ENCODE measurements at regions not wholly inside any gene's neighbourhood (a gene's known extent, or its start where the extent isn't known, plus 50 kb on each side); places are given as distances from the start of the nearest gene placed in this dataset.
"Not testable (repeated sequence)": the region's sequence is repeated elsewhere in the genome, so short reads cannot be mapped to it uniquely, and the experiment has no call there.

GRCh38 chr21:9836547-9836946 is 684.8 kb upstream of the TPTE start:
- DNase-seq (ENCODE audit: low spot score), result not testable (repeated sequence)

DNA sequence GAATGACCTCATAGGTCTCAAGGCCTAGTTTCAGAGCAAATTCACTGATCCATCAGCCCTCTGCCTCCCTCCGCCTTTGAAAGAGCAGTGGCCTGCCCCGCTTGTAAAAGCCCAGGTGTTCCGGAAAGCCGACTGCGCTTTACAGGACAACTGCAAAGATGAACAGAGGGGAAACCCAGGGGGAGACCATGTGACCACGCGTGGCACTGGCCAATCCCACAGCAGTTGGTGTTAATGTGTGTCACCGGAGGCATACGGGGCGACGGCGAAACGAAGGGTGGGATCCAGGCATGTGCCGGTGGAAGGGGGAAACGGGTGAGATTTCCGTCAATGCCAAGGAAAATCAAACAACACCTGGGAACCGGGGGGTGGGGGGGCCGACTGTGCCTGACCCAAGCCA is 684.4 kb upstream of the TPTE start:
- DNase-seq (ENCODE audit: low spot score), result not testable (repeated sequence)

DNA sequence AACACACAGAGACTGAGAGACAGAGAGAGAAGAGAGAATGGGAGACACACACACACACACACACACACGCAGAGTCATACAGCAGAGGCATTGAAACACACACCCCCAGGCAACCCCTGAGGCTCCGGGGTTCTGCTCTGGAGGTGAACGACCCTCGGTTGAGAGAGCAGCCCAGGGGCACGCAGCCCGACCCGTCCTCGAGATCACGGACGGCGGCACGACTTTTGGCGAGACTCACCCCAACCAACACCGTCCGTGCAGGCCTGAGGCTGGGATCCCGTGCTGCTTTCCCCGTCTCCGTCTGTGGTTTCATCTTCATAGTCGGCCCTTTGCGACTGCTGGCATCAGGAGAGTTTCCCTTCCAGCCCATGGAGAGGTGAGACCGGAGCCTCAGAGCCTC is 683.9 kb upstream of the TPTE start:
- not testable (repeated sequence) for DNase-seq (ENCODE audit: low spot score)

DNA sequence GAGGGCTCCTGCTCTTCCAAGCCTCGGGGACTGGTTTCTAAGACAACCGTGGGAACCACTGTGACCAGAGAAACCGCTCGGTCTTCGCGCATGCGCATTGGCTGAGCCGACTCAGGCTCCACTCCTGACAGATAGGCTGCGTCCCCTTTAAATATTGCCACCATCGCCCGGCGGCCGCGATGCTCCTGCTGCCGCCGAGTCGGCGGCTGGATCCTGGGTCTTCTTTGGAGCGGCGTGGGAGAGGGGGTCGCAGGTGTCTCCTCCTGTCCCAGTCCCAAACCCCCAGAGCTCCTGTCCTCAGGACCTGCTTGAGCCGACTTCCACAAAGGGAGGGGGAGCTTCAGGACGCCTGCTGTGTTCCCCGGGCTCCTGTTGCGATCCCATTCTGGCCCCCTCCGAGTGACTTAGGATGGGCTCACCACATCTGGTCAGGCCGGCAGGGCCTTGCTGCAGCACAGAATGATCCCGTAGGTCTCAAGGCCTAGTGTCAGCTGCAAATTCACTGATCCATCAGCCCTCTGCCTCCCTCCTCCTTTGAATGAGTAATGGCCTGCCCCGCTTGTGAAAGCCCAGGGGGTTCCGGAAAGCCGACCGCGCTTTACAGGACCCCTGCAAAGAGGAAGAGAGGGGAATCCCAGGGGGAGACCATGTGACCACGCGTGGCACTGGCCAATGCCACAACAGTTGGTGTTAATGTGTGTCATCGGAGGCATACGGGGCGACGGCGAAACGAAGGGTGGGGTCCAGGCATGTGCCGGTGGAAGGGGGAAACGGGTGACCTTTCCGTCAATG is 683.2 kb upstream of the TPTE start:
- DNase-seq (ENCODE audit: low spot score), result no peak

DNA sequence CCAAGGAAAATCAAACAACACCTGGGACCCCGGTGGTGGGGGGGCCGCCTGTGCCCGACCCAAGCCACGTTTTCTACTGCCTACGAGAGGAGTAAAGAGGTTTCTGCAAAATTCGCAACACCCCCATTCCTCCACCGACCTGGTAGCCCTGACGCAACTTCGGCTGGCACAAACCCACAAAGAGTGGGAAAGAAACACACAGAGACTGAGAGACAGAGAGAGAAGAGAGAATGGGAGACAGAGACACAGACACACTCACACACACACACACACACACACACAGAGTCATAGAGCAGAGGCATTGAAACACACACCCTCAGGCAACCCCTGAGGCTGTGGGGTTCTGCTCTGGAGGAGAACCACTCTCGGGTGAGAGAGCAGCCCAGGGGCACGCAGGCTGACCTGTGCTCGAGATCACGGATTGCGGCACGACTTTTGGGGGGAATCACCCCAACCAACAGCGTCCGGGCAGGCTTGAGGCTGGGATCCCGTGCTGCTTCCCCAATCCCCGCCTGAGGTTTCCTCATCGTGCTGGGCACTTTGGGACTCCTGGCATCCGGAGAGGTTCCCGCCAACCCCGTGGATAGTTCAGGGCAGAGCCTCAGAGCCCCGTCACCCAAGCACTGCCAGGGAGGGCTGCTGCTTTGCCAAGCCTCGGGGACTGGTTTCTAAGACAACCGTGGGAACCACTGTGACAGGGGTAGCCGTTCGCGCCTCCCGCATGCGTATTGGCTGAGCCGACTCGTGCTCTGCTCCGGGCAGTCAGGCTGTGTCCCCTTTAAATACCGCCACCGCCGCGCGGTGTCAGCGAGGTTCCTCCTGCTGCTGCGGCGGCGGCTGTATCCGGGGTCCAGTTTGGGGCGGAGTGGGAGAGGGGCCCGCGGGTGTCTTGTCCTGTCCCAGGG is 682.4 kb upstream of the TPTE start:
- DNase-seq (ENCODE audit: low spot score), result peak; percentile 1

GRCh38 chr21:9844106-9844505 is 677.3 kb upstream of the TPTE start:
- not testable (repeated sequence) for DNase-seq (ENCODE audit: low spot score)

DNA sequence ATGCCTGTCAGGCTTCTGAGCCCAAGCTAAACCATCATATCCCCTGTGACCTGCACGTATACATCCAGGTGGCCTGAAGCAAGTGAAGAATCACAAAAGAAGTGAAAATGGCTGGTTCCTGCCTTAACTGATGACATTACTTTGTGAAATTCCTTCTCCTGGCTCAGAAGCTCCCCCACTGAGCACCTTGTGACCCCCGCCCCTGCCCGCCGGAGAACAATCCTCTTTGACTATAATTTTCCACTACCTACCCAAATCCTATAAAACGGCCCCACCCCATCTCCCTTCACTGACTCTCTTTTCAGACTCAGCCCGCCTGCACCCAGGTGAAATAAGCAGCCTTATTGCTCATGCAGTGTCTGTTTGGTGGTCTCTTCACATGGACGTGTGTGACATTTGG is 673.9 kb upstream of the TPTE start:
- DNase-seq (ENCODE audit: low spot score), result not testable (repeated sequence)

DNA sequence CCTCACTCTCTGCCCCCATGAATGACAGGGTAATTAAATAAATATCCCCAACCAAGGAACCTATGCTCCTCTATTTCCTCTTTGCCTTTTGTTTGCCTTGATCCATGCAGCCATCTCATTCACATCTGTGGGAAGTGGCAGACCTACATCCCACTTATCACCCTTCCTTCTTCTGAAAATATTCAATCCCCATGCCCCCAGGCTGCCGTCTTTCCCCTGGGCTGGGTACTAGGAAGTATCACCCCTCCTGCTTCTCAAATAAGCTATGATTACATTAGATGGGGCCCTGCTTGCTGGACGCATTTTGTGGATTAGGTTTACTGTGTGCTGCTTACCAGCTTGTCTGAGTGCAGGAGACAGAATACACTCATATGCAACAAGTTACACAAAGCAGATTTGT is 670.2 kb upstream of the TPTE start:
- DNase-seq (ENCODE audit: low spot score), result not testable (repeated sequence)

DNA sequence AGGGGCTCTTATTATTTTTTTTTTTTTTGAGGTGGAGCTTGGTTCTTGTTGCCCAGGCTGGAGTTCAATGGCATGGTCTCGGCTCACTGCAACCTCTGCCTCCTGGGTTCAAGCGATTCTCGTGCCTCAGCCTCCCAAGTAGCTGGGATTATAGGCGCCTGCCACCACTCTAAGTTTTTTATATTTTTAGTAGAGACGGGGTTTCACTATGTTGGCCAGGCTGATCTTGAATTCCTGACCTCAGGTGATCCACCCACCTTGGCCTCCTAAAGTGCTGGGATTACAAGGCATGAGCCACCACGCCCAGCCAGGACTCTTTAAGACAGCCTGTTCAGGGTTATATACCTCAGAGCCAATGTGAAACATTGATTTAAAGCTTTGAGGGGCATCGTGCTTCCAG is 669.7 kb upstream of the TPTE start:
- DNase-seq (ENCODE audit: low spot score), result not testable (repeated sequence)

- DNase-seq (ENCODE audit: low spot score), result not testable (repeated sequence)
Observed at GRCh38 chr21:9857563-9857962, 663.8 kb upstream of the TPTE start.

DNA sequence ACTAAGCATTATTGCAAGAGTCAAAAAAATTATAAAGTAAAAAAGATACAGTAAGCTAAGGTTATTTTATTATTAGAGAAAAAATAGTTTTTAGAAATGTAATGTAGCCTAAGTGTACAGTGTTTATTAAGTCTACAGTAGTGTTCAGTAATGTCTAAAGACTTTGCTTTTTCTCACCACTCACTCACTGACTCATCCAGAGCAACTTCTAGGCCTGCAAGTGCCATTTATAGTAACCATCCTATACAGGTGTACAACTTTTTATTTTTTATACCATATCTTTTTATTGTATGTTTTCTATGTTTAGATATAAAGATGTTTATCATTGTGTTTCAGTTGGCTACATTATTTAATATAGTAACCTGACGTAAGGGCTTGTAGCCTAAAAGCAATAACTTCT is 661.5 kb upstream of the TPTE start:
- DNase-seq (ENCODE audit: low spot score), result not testable (repeated sequence)

DNA sequence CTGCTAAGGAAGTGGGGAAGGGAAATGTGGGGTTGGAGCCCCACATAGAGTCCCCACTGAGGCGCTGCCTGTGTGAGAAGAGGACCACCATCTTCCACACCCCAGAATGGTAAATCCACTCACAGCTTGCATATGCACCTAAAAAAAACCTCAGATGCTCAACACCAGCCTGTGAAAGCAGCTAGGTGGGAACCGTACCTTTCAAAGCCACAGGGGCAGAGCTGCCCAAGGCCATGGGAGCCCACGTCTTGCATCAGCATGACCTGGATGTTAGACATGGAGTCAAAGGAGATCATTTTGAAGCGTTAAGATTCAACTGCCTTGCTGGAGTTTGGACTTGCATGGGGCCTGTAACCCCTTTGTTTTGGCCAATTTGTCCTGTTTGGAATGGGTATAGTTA is 658.9 kb upstream of the TPTE start:
- DNase-seq (ENCODE audit: low spot score), result not testable (repeated sequence)

DNA sequence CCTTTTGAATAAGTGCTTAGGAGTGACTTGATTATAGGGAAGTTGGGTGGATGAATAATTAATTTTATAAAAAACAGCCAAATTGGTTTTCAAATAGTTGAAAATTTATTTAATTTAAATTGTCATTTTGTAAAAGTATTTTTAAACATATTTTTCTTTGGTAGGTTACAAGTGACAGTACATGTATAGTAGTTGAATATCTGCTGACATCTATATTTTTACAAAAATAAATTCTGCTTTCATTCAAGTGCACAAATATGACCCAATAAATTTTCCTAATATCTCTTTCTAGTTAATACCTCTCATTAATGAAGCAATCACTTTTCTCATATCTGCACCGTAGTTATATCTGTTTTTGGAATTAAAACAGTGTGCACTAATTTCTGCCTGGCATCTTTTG is 653.6 kb upstream of the TPTE start:
- not testable (repeated sequence) for DNase-seq (ENCODE audit: low spot score)

DNA sequence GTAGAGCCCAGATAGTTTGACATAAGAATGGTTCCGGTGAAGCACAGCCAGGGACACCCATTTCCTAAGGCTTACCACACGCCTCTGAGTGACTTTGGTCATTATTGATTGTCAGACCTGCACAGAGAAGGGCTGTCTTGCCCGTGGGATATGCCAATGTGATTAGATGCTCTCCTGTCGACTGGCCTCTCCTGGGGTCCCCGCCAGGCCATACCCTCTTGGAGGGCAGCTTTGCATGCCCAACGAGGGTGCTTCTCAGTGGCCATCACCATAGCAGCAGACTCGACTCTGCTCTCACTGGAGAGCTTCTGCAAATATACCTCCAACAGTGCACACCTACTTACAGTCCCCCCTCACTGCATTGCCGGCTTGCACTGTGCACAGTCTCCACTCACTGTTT is 648.3 kb upstream of the TPTE start:
- not testable (repeated sequence) for DNase-seq (ENCODE audit: low spot score)

GRCh38 chr21:9874136-9874535 is 647.2 kb upstream of the TPTE start:
- not testable (repeated sequence) for DNase-seq (ENCODE audit: low spot score)

DNA sequence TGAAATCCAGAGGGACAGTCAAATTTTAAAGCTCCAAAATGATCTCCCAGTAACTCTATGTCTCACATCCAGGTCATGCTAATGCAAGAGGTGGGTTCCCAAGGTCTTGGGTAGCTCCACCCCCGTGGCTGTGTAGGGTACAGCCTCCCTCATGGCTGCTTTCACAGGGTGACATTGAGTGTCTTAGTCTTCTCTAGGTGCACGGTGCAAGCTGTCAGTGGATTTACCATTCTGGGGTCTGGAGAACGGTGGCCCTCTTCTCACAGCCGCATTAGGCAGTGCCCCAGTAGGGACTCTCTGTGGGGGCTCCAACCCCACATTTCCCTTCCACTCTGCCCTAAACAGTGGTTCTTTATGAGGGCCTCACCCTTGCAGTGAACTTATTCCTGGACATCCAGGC is 640.0 kb upstream of the TPTE start:
- DNase-seq (ENCODE audit: low spot score), result not testable (repeated sequence)

- not testable (repeated sequence) for DNase-seq (ENCODE audit: low spot score)
Observed at GRCh38 chr21:9883047-9883446, 638.3 kb upstream of the TPTE start.

DNA sequence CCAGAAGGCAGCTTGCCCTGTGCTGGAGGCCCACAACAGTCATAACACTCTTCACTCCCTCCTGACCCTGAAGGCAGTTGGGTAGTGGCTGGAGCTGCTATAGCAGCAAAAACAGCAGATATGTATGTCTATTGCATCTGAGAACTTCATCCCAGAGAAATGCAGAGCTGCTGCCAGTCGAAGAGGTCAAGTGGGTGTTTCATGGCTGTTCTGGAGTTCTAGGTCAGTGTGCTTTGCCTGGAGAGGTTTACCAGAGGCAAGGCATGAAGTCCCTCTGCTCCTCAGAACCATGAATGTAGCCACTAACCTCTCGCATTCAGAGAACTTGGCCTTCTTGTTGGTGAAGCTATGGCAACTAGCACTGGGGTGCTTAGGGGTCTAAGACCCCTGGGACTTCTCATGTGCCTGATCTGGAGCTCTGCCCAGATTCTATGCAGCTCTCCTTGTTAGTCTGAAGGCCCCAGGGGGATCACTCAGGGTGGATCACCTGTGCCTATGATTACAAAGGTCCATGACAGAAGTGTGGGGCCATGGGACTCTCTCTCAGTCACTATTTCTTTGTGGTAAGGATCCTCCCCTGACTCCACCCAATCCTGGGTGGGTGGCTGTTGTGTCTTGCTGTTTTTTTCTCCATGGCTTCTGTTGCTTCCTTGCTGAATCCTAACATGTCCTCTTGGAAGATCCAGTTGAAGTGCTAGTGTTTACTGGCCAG is 637.7 kb upstream of the TPTE start:
- DNase-seq (ENCODE audit: low spot score), result not testable (repeated sequence)

DNA sequence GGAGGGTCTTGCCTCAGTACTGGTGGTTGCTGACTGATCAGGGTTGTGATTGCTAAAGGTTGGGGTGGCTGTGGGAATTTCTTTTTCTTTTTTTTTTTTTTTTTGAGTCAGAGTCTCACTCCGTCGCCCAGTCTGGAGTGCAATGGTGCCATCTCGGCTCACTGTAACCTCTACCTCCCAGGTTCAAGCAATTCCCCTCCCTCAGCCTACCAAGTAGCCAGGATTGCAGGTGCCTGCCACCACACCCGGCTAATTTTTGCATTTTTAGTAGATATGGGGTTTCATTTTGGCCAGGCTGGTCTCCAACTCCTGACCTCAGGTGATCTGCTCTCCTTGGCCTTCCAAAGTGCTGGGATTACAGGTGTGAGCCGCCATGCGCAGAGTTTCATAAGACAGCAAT is 632.9 kb upstream of the TPTE start:
- not testable (repeated sequence) for DNase-seq (ENCODE audit: low spot score)

DNA sequence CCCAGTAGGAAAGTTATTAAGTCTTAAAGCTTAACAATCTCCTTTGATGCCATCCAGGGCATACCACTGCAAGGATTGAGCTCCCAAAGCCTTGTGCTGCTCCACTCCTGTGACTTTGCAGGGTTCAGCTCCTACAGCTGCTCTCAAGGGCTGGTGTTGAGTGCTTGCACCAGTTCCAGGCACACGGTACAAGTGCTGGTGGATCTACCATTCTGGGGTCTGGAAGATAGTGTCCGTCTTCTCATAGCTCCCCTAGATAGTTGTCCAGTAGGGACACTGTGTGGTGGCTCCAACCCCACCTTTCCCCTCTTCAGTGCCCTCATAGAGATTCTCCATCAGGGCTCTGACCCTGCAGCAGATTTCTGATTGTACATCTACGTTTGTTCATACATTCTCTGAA is 617.8 kb upstream of the TPTE start:
- DNase-seq (ENCODE audit: low spot score), result not testable (repeated sequence)

DNA sequence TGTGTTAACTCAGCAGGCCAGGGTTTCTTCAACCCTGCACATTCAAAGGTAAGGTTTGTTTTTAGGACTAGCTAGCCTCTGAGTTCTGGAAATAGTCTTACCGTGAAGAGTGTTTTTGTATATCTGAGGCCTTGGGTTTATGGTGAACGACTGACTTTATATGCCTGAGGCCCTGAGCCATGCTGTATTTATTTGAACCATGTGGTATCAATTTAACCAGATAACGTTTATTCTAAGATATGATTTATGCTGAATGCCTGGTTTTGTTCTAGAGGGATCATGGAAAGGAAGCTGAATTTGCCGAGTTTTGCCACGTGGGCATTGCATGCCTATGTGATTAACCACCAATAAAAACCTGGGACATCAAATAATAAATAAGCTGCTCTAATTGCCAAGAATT is 607.2 kb upstream of the TPTE start:
- not testable (repeated sequence) for DNase-seq (ENCODE audit: low spot score)

DNA sequence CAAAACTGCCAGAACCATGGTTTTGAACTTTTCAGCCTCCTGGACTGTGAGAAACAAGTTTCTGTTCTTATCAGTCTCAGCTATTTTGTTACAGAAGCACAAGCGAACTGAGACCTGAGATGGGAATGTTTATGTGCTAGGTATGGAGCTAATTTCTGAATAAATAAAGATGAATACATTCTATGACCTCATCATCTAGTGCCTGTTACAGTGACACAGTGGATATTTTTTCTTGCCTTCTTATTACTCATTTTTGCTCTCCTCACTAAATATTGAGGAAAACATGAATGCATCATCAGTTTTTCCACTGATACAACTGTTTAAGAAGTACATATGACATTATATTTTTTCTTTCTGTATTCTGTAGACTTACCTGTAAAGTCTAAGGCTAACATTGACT is 601.9 kb upstream of the TPTE start:
- not testable (repeated sequence) for DNase-seq (ENCODE audit: low spot score)

Measured in pons (tissue), 1 donor.